Lung (tissue), 11 donors: ENCODE measurements at regions not wholly inside any gene's neighbourhood (a gene's known extent, or its start where the extent isn't known, plus 50 kb on each side); places are given as distances from the start of the nearest gene placed in this dataset.

Experiments used
- ATAC-seq: fragments of 200-7000 bp; cut with Tn5 transposase; one replicate; pipeline ENCODE4 v1.9.1; 2020; ENCODE audit warnings: moderate number of reproducible peaks; ENCODE audit not compliant: insufficient read depth, low FRiP score
- DNase-seq, 3 donors: peaks; one replicate each; pipeline ENCODE4 v3.0.0-alpha.2; 2013 to 2017
- H3K27ac ChIP-seq, 2 donors: one replicate each; pipeline ENCODE4 v1.5.1; 2013; ENCODE audit warnings: mild to moderate bottlenecking in 2 of 2, moderate library complexity in 2 of 2, control low read depth in 1 of 2, inconsistent platforms in 1 of 2, low read depth in 1 of 2, low read length in 1 of 2
- H3K27me3 ChIP-seq, 3 donors: one replicate each; pipeline ENCODE4 v1.5.1; 2013; ENCODE audit warnings: low read length in 2 of 3; ENCODE audit not compliant: control insufficient read depth in 3 of 3, insufficient read depth in 3 of 3
- H3K36me3 ChIP-seq, 4 donors: one replicate each; pipeline ENCODE4 v1.5.1; 2013; ENCODE audit warnings: low read length in 4 of 4, mild to moderate bottlenecking in 1 of 4, moderate library complexity in 1 of 4; ENCODE audit not compliant: control insufficient read depth in 4 of 4, insufficient read depth in 4 of 4
- H3K4me1 ChIP-seq, 5 donors: one replicate each; pipeline ENCODE4 v1.5.1; 2013; ENCODE audit warnings: low read length in 5 of 5, mild to moderate bottlenecking in 2 of 5, moderate library complexity in 1 of 5; ENCODE audit not compliant: control insufficient read depth in 5 of 5, insufficient read depth in 5 of 5
- H3K4me3 ChIP-seq: one replicate; pipeline ENCODE4 v1.5.1; 2013; ENCODE audit warnings: mild to moderate bottlenecking, control low read depth, moderate library complexity
- H3K9ac ChIP-seq, 2 donors: one replicate each; pipeline ENCODE4 v1.5.1; 2013; ENCODE audit warnings: low read length in 2 of 2, control low read depth in 1 of 2; ENCODE audit not compliant: insufficient read depth in 1 of 2
- H3K9me3 ChIP-seq, 4 donors: one replicate each; pipeline ENCODE4 v1.5.1; 2013; ENCODE audit warnings: low read length in 3 of 4, mild to moderate bottlenecking in 1 of 4, moderate library complexity in 1 of 4; ENCODE audit not compliant: control insufficient read depth in 4 of 4, insufficient read depth in 3 of 4
- CTCF ChIP-seq: IDR thresholded peaks from 2 replicates; pipeline ENCODE4 v1.5.1; 2012; ENCODE audit warnings: mild to moderate bottlenecking; ENCODE audit errors: control extremely low read depth, extremely low read depth
- WGBS, 2 donors: extraction: QIAGEN DNeasy Blood & Tissue Kit; methylation state at CpG; one replicate each; pipeline ENCODE4 v1.1.7; 2013; 5-methylcytosine and 5-hydroxymethylcytosine counted together
- donor health status: control.
- donor health status: control.
- donor health status: Bipolar disorder and iron deficiency.
- donor health status: healthy.
- donor health status: DM: yes; HTN: yes; CAD: no.

GRCh38 chr11:33557201-33557600, 143.4 kb downstream of the C11orf91 start:
- Histone ChIP-seq H3K9ac (no peak overlapping the region), H3K9me3 (no peaks in the 10 kb centered on the region), H3K36me3 (no peaks in the 10 kb centered on the region), H3K27me3 (no peaks in the 10 kb centered on the region), H3K4me3 (no peak overlapping the region), H3K27ac (no peak overlapping the region), H3K4me1 (no peaks in the 10 kb centered on the region)
- DNase-seq: no peak
- ATAC-seq: no peak
- no peak for TF ChIP-seq CTCF
- 18 to 30% methylated on average over 1 of the region's 1 CpG for WGBS, 2 donors

- WGBS, 2 donors: 83 to 86% methylated on average over 7 of the region's 7 CpGs
- H3K27ac ChIP-seq: no peak overlapping the region
Measured at GRCh38 chr11:33554219-33554618, 146.4 kb downstream of the C11orf91 start.

GRCh38 chr11:33553486-33553885, 147.1 kb downstream of the C11orf91 start:
- H3K4me3 ChIP-seq: no peak overlapping the region
- DNase-seq (no peak), ATAC-seq (no peak)
- no peak overlapping the region for H3K27ac ChIP-seq
- H3K27me3 ChIP-seq: no peaks in the 10 kb centered on the region
- no peaks in the 10 kb centered on the region for H3K9me3 ChIP-seq
- no peaks in the 10 kb centered on the region for H3K36me3 ChIP-seq
- H3K4me1 ChIP-seq: no peaks in the 10 kb centered on the region
- TF ChIP-seq CTCF: no peak
- 36 to 51% methylated on average over 1 of the region's 1 CpG for WGBS, 2 donors
- H3K9ac ChIP-seq: no peak overlapping the region

More at GRCh38 chr11:33554219-33554618, 146.4 kb downstream of the C11orf91 start:
- ATAC-seq (no peak), DNase-seq (no peak)
- no peak for TF ChIP-seq CTCF
- Histone ChIP-seq H3K27me3 (no peaks in the 10 kb centered on the region), H3K4me3 (no peak overlapping the region), H3K9me3 (no peaks in the 10 kb centered on the region), H3K36me3 (no peaks in the 10 kb centered on the region), H3K9ac (no peak overlapping the region), H3K4me1 (no peaks in the 10 kb centered on the region)

GRCh38 chr11:33552756-33553155, 147.9 kb downstream of the C11orf91 start:
- Histone ChIP-seq H3K27ac (no peak overlapping the region), H3K9ac (no peak overlapping the region), H3K36me3 (no peaks in the 10 kb centered on the region), H3K4me3 (no peak overlapping the region), H3K27me3 (no peaks in the 10 kb centered on the region), H3K9me3 (no peaks in the 10 kb centered on the region), H3K4me1 (no peaks in the 10 kb centered on the region)
- WGBS, 2 donors: 85 to 92% methylated on average over 3 of the region's 3 CpGs
- DNase-seq (no peak), ATAC-seq (no peak)
- no peak for TF ChIP-seq CTCF
